HEK293 (cell line): ENCODE measurements at regions not wholly inside any gene's neighbourhood (a gene's known extent, or its start where the extent isn't known, plus 50 kb on each side); places are given as distances from the start of the nearest gene placed in this dataset.

Source experiments
- CTCF ChIA-PET: fragments of 350-600 bp; formaldehyde crosslinking; extraction: SDS; loops from one replicate; lab custom pipeline; 2021; ENCODE audit warnings: antibody characterized with exemption; lab: Yijun Ruan, JAX
- POLR2A ChIA-PET: fragments of 300-600 bp; formaldehyde crosslinking; extraction: SDS; loops from one replicate; lab custom pipeline; 2020; ENCODE audit warnings: antibody characterized with exemption, inconsistent platforms; lab: Yijun Ruan, JAX
- H3K27ac ChIP-seq: fragments of 200-500 bp; sonication (Bioruptor generic); 2 replicates; pipeline ENCODE4 v1.5.1; 2014; ENCODE audit warnings: low read depth, low read length, control low read depth, inconsistent platforms; ENCODE audit errors: extremely low read depth
- H3K36me3 ChIP-seq, 2 experiments: fragments of 200-500 bp in 1 of 2; sonication (Bioruptor generic) in 1 of 2; 1 replicate in 1 of 2; 2 replicates in 1 of 2; pipeline ENCODE4 v1.5.1; 2014 to 2017; ENCODE audit warnings: inconsistent platforms in 2 of 2, low read length in 2 of 2; ENCODE audit not compliant: control insufficient read depth in 2 of 2, insufficient read depth in 1 of 2
- H3K4me1 ChIP-seq: fragments of 200-500 bp; sonication (Bioruptor generic); 2 replicates; pipeline ENCODE4 v1.5.1; 2014; ENCODE audit warnings: mild to moderate bottlenecking, low read length, inconsistent platforms; ENCODE audit not compliant: control insufficient read depth, insufficient read depth
- H3K4me3 ChIP-seq: 2 replicates; pipeline ENCODE4 v1.5.1; 2011; ENCODE audit warnings: low read depth, mild to moderate bottlenecking, control low read depth, low read length, moderate library complexity
- H3K9me3 ChIP-seq: fragments of 200-500 bp; sonication (Bioruptor generic); 2 replicates; pipeline ENCODE4 v1.5.1; 2014; ENCODE audit warnings: low read depth, low read length, inconsistent platforms; ENCODE audit not compliant: control insufficient read depth, insufficient read depth
- FEZF1 ChIP-seq: fragments of 450-650 bp; formaldehyde crosslinking; IDR thresholded peaks from 2 replicates; pipeline ENCODE4 v1.5.1; 2016; ENCODE audit warnings: missing biosample characterization, missing genetic modification characterization
- OVOL3 ChIP-seq: fragments of 450-650 bp; formaldehyde crosslinking; IDR thresholded peaks from 2 replicates; pipeline ENCODE4 v1.5.1; 2016; ENCODE audit warnings: missing biosample characterization, missing genetic modification characterization
- PRDM6 ChIP-seq: fragments of 450-650 bp; formaldehyde crosslinking; IDR thresholded peaks from 2 replicates; pipeline ENCODE4 v1.5.1; 2017; ENCODE audit warnings: missing biosample characterization, missing genetic modification characterization
- SETDB1 ChIP-seq: IDR thresholded peaks from one replicate; pipeline ENCODE4 v1.6.1; 2017; ENCODE audit warnings: mild to moderate bottlenecking, low read length, moderate library complexity, mixed read lengths; ENCODE audit not compliant: insufficient read length
- WT1 ChIP-seq: fragments of 450-650 bp; formaldehyde crosslinking; IDR thresholded peaks from 2 replicates; pipeline ENCODE4 v1.5.1; 2016; ENCODE audit warnings: missing biosample characterization, missing genetic modification characterization
- ZBTB1 ChIP-seq: fragments of 450-650 bp; formaldehyde crosslinking; IDR thresholded peaks from 2 replicates; pipeline ENCODE4 v1.5.1; 2016; ENCODE audit warnings: missing biosample characterization, missing genetic modification characterization
- ZEB2 ChIP-seq: fragments of 450-650 bp; formaldehyde crosslinking; IDR thresholded peaks from 2 replicates; pipeline ENCODE4 v1.5.1; 2016; ENCODE audit warnings: missing biosample characterization, missing genetic modification characterization
- ZFP3 ChIP-seq: fragments of 450-650 bp; formaldehyde crosslinking; IDR thresholded peaks from 2 replicates; pipeline ENCODE4 v1.5.1; 2016; ENCODE audit warnings: low read depth, missing biosample characterization, missing genetic modification characterization
- ZNF10 ChIP-seq: fragments of 450-650 bp; formaldehyde crosslinking; IDR thresholded peaks from 2 replicates; pipeline ENCODE4 v1.5.1; 2017; ENCODE audit warnings: missing biosample characterization, missing genetic modification characterization
- ZNF175 ChIP-seq: fragments of 450-650 bp; formaldehyde crosslinking; IDR thresholded peaks from 2 replicates; pipeline ENCODE4 v1.5.1; 2016; ENCODE audit warnings: missing biosample characterization, missing genetic modification characterization
- ZNF223 ChIP-seq: fragments of 450-650 bp; formaldehyde crosslinking; IDR thresholded peaks from 2 replicates; pipeline ENCODE4 v1.5.1; 2016; ENCODE audit warnings: missing biosample characterization, missing genetic modification characterization
- ZNF366 ChIP-seq: fragments of 450-650 bp; formaldehyde crosslinking; conservative IDR thresholded peaks from 2 replicates; pipeline ENCODE4 v1.5.1; 2016; ENCODE audit warnings: missing biosample characterization, missing genetic modification characterization
- ZNF423 ChIP-seq: fragments of 450-650 bp; formaldehyde crosslinking; IDR thresholded peaks from 2 replicates; pipeline ENCODE4 v1.5.1; 2016; ENCODE audit warnings: missing biosample characterization, missing genetic modification characterization
- ZNF510 ChIP-seq: fragments of 450-650 bp; formaldehyde crosslinking; IDR thresholded peaks from 2 replicates; pipeline ENCODE4 v1.5.1; 2018; ENCODE audit warnings: mild to moderate bottlenecking, missing genetic modification characterization, missing biosample characterization; ENCODE audit not compliant: insufficient replicate concordance
- ZNF623 ChIP-seq: fragments of 450-650 bp; formaldehyde crosslinking; IDR thresholded peaks from 2 replicates; pipeline ENCODE4 v1.5.1; 2016; ENCODE audit warnings: missing biosample characterization, missing genetic modification characterization
- ZNF624 ChIP-seq: fragments of 450-650 bp; formaldehyde crosslinking; IDR thresholded peaks from 2 replicates; pipeline ENCODE4 v1.5.1; 2017; ENCODE audit warnings: missing biosample characterization, missing genetic modification characterization
- ZNF658 ChIP-seq: fragments of 450-650 bp; formaldehyde crosslinking; IDR thresholded peaks from 2 replicates; pipeline ENCODE4; 2016; ENCODE audit warnings: missing biosample characterization, missing genetic modification characterization
- ZNF76 ChIP-seq: fragments of 450-650 bp; formaldehyde crosslinking; IDR thresholded peaks from 2 replicates; pipeline ENCODE4; 2016; ENCODE audit warnings: low read depth, missing biosample characterization, missing genetic modification characterization, borderline replicate concordance
- ZNF768 ChIP-seq: fragments of 450-650 bp; formaldehyde crosslinking; IDR thresholded peaks from 2 replicates; pipeline ENCODE4 v1.5.1; 2018; ENCODE audit warnings: missing biosample characterization, mild to moderate bottlenecking, missing genetic modification characterization
- ZNF776 ChIP-seq: fragments of 450-650 bp; formaldehyde crosslinking; IDR thresholded peaks from 2 replicates; pipeline ENCODE4 v1.5.0; 2017; ENCODE audit warnings: missing biosample characterization, missing genetic modification characterization, borderline replicate concordance
- ZNF792 ChIP-seq: fragments of 450-650 bp; formaldehyde crosslinking; IDR thresholded peaks from 2 replicates; pipeline ENCODE4 v1.5.1; 2016; ENCODE audit warnings: missing biosample characterization, missing genetic modification characterization
- ZSCAN16 ChIP-seq: fragments of 450-650 bp; formaldehyde crosslinking; IDR thresholded peaks from 2 replicates; pipeline ENCODE4 v1.5.1; 2016; ENCODE audit warnings: missing biosample characterization, missing genetic modification characterization
- ZSCAN18 ChIP-seq: fragments of 450-650 bp; formaldehyde crosslinking; IDR thresholded peaks from 2 replicates; pipeline ENCODE4 v1.5.1; 2016; ENCODE audit warnings: missing biosample characterization, missing genetic modification characterization
- TF ChIP-seq, protein P1 (sequence below): fragments of 450-650 bp; formaldehyde crosslinking; conservative IDR thresholded peaks from 2 replicates; pipeline ENCODE4 v1.5.1; 2016; ENCODE audit warnings: low read depth, missing biosample characterization, missing genetic modification characterization

DNA sequence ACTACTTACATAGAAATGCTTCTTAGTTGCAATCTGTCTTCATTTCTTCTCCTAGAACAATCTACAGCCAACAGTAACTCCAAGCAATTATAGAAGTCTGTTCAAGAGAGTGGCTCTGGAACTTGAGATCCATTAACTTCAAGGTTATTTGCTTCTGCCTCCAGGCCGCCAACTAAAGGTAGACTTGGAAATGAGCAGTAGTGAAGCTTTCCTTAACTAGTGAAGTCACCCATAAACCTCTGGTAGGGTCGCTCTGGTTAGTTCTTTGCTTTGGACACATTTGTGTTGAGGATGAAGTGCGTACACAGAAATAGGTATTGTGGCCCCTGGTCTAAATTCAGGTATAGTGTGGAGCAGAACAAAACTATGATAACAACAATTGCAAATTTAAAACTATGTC lies 809.9 kb upstream of the RGS18 start (continued):
- TF ChIP-seq ZSCAN16 (tag by site-specific recombination) (no peak), ZNF76 (tag by site-specific recombination) (no peak), OVOL3 (no peak), ZNF510 (no peak), ZNF623 (tag by site-specific recombination) (no peak), ZBTB1 (tag by site-specific recombination) (no peak), ZNF366 (tag by site-specific recombination) (no peak), ZFP3 (tag by site-specific recombination) (no peak), ZNF792 (tag by site-specific recombination) (no peak)
- TF ChIP-seq, all 188 proteins: peak for 0

DNA sequence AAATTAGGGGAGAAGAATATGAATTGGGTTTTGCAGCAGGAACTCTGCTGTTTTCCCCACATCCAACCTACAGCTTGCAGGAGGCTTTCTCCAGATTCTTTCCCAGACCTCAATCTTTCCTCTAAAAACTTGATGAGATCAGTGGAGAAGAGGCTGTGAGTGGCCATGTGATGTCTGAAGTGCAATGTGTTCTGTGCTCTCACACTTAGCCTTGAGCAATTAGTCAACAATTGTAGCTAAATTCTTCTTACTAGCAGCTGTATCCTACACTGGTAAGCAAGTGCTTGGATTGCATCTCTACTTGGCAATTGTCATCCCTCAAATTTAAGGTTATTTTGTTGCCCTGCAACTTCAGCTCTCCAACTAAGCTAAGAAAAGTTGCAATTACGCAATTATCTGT lies 807.3 kb upstream of the RGS18 start:
- H3K27ac ChIP-seq, result no peak overlapping the region
- no peaks in the 10 kb centered on the region for H3K36me3 ChIP-seq
- H3K9me3 ChIP-seq, result no peaks in the 10 kb centered on the region
- H3K4me1 ChIP-seq, result no peaks in the 10 kb centered on the region
- TF ChIP-seq SETDB1, result no peak
- TF ChIP-seq ZNF423 (tag by site-specific recombination), result no peak
- TF ChIP-seq, protein P1, sequence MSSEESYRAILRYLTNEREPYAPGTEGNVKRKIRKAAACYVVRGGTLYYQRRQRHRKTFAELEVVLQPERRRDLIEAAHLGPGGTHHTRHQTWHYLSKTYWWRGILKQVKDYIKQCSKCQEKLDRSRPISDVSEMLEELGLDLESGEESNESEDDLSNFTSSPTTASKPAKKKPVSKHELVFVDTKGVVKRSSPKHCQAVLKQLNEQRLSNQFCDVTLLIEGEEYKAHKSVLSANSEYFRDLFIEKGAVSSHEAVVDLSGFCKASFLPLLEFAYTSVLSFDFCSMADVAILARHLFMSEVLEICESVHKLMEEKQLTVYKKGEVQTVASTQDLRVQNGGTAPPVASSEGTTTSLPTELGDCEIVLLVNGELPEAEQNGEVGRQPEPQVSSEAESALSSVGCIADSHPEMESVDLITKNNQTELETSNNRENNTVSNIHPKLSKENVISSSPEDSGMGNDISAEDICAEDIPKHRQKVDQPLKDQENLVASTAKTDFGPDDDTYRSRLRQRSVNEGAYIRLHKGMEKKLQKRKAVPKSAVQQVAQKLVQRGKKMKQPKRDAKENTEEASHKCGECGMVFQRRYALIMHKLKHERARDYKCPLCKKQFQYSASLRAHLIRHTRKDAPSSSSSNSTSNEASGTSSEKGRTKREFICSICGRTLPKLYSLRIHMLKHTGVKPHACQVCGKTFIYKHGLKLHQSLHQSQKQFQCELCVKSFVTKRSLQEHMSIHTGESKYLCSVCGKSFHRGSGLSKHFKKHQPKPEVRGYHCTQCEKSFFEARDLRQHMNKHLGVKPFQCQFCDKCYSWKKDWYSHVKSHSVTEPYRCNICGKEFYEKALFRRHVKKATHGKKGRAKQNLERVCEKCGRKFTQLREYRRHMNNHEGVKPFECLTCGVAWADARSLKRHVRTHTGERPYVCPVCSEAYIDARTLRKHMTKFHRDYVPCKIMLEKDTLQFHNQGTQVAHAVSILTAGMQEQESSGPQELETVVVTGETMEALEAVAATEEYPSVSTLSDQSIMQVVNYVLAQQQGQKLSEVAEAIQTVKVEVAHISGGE, result no peak
- no peak for TF ChIP-seq WT1 (tag by site-specific recombination)
- TF ChIP-seq ZNF658, result no peak
- no peak for TF ChIP-seq ZEB2
- TF ChIP-seq ZNF776 (tag by site-specific recombination), result no peak
- TF ChIP-seq ZNF223, result no peak
- no peak for TF ChIP-seq ZNF175 (tag by site-specific recombination)
- no peak for TF ChIP-seq ZNF768
- TF ChIP-seq ZSCAN18, result no peak
- no peak for TF ChIP-seq ZNF10
- TF ChIP-seq ZNF624 (tag by site-specific recombination), result no peak
- no peak for TF ChIP-seq FEZF1 (tag by site-specific recombination)
- no peak for TF ChIP-seq PRDM6
- TF ChIP-seq, all 188 proteins: peak for 0
- ChIA-PET POLR2A (no interaction called here), CTCF (no interaction called here)
- H3K4me3 ChIP-seq, result no peak overlapping the region
